ENCODE measurements at regions not wholly inside any gene's neighbourhood (a gene's known extent, or its start where the extent isn't known, plus 50 kb on each side); places are given as distances from the start of the nearest gene placed in this dataset.

GRCh38 chr20:10861090-10861489, 187.3 kb upstream of the JAG1 start:
- H3K36me3 ChIP-seq, result no peaks in the 10 kb centered on the region
- 75 to 91% methylated on average over 2 of the region's 2 CpGs for WGBS, 2 donors (ENCODE audit: low coverage in 1 of 2)
- H3K27ac ChIP-seq, result no peak overlapping the region
- H3K4me1 ChIP-seq, result peaks cover 0 to 18% (median 11%) of the 10 kb centered on the region in 3 donors
- TF ChIP-seq EP300 (IDR thresholded peaks at IDR 0.05) (no peak), POLR2A (IDR thresholded peaks at IDR 0.05) (no peak), POLR2AphosphoS5 (IDR thresholded peaks at IDR 0.05) (no peak), CTCF (IDR thresholded peaks at IDR 0.05) (no peak)
- H3K27me3 ChIP-seq, result no peaks in the 10 kb centered on the region
- H3K4me3 ChIP-seq, result no peak overlapping the region
- no peak for ATAC-seq
- H3K9me3 ChIP-seq, result no peaks in the 10 kb centered on the region

GRCh38 chr20:10861619-10862018, 187.8 kb upstream of the JAG1 start:
- Histone ChIP-seq H3K27me3 (no peaks in the 10 kb centered on the region), H3K36me3 (no peaks in the 10 kb centered on the region), H3K9me3 (no peaks in the 10 kb centered on the region), H3K27ac (no peak overlapping the region), H3K4me1 (peaks cover 0 to 18% (median 11%) of the 10 kb centered on the region in 3 donors), H3K4me3 (no peak overlapping the region)
- no peak for ATAC-seq
- no peak for TF ChIP-seq CTCF (IDR thresholded peaks at IDR 0.05)
- TF ChIP-seq EP300 (IDR thresholded peaks at IDR 0.05), result no peak
- TF ChIP-seq POLR2AphosphoS5 (IDR thresholded peaks at IDR 0.05), result no peak
- TF ChIP-seq POLR2A (IDR thresholded peaks at IDR 0.05), result no peak
- WGBS, 2 donors (ENCODE audit: low coverage in 1 of 2), result 30 to 34% methylated on average over 2 of the region's 2 CpGs

GRCh38 chr20:10863337-10864060, 189.7 kb upstream of the JAG1 start:
- WGBS, 2 donors (ENCODE audit: low coverage in 1 of 2), result 26 to 28% methylated on average over 5 to 6 of the region's 6 CpGs
- Histone ChIP-seq H3K27ac (peak overlapping the region in 3 of 4 donors; percentile 3 to 69 (median 51)), H3K9me3 (no peaks in the 10 kb centered on the region), H3K36me3 (no peaks in the 10 kb centered on the region), H3K4me1 (peaks cover 0 to 18% (median 11%) of the 10 kb centered on the region in 3 donors), H3K4me3 (no peak overlapping the region), H3K27me3 (no peaks in the 10 kb centered on the region)
- TF ChIP-seq EP300 (IDR thresholded peaks at IDR 0.05) (no peak), CTCF (IDR thresholded peaks at IDR 0.05) (no peak)
- peak; percentile 68 for ATAC-seq

GRCh38 chr20:10864076-10864672, 190.4 kb upstream of the JAG1 start:
- H3K36me3 ChIP-seq, result no peaks in the 10 kb centered on the region
- H3K4me3 ChIP-seq, result no peak overlapping the region
- 20 to 48% methylated on average over 4 to 5 of the region's 8 CpGs for WGBS, 2 donors (ENCODE audit: low coverage in 1 of 2)
- ATAC-seq, result peak; percentile 54
- peak overlapping the region in 3 of 4 donors; percentile 3 to 69 (median 51) for H3K27ac ChIP-seq
- no peaks in the 10 kb centered on the region for H3K9me3 ChIP-seq
- no peak for TF ChIP-seq POLR2AphosphoS5 (IDR thresholded peaks at IDR 0.05)
- TF ChIP-seq CTCF (IDR thresholded peaks at IDR 0.05), result no peak
- no peak for TF ChIP-seq POLR2A (IDR thresholded peaks at IDR 0.05)
- no peak for TF ChIP-seq EP300 (IDR thresholded peaks at IDR 0.05)
- peaks cover 0 to 18% (median 11%) of the 10 kb centered on the region in 3 donors for H3K4me1 ChIP-seq
- H3K27me3 ChIP-seq, result no peaks in the 10 kb centered on the region

DNA sequence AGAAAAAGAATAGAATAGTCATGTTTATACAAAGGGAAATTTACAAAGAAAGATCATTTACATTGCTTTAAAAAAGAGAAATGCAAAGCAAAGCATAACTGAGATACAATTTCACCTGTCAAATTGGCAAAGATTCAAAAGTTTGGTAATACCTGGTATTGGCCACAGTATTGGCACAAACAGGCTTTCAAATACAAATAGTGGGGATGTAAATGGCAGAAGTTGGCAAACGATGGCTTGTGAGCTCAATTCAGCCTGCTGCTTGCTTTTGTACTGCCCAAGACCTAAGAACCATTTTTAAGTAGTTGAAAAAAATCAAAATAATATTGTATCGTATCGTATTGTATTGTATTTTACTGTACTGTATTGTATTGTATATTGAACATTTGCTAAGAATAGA, 194.5 kb upstream of the JAG1 start:
- Histone ChIP-seq H3K27ac (no peak overlapping the region), H3K27me3 (no peaks in the 10 kb centered on the region), H3K4me1 (peaks cover 0 to 15% (median 11%) of the 10 kb centered on the region in 3 donors), H3K9me3 (no peaks in the 10 kb centered on the region), H3K36me3 (no peaks in the 10 kb centered on the region), H3K4me3 (no peak overlapping the region)
- ATAC-seq, result no peak
- no peak for TF ChIP-seq POLR2A (IDR thresholded peaks at IDR 0.05)
- TF ChIP-seq CTCF (IDR thresholded peaks at IDR 0.05), result no peak
- TF ChIP-seq EP300 (IDR thresholded peaks at IDR 0.05), result no peak
- WGBS, 2 donors (ENCODE audit: low coverage in 1 of 2), result 77 to 97% methylated on average over 3 of the region's 3 CpGs
